Left lung (tissue), 4 donors: ENCODE measurements at regions not wholly inside any gene's neighbourhood (a gene's known extent, or its start where the extent isn't known, plus 50 kb on each side); places are given as distances from the start of the nearest gene placed in this dataset.

Source experiments
- ATAC-seq: fragments of 200-7000 bp; cut with Tn5 transposase; one replicate; pipeline ENCODE4 v1.9.1; 2020; ENCODE audit warnings: moderate library complexity
- DNase-seq, 4 donors: peaks; one replicate each; pipeline ENCODE4 v3.0.0-alpha.2; 2013 to 2020
- H3K27ac ChIP-seq, 2 donors: fragments of 200-600 bp; sonication (generic) in 1 of 2; one replicate each; pipeline versions ENCODE4 v1.5.0 to v1.8.0; 2020 to 2021
- H3K27me3 ChIP-seq, 2 donors: fragments of 200-600 bp; sonication (generic) in 1 of 2; one replicate each; pipeline versions ENCODE4 v1.5.0 to v1.8.0; 2020 to 2021
- H3K36me3 ChIP-seq, 2 donors: fragments of 200-600 bp; sonication (generic) in 1 of 2; one replicate each; pipeline versions ENCODE4 v1.5.0 to v1.8.0; 2020 to 2021
- H3K4me1 ChIP-seq, 2 donors: fragments of 200-600 bp; one replicate each; pipeline ENCODE4 v1.8.0; 2021
- H3K4me3 ChIP-seq, 2 donors: fragments of 200-600 bp; sonication (generic) in 1 of 2; one replicate each; pipeline versions ENCODE4 v1.5.0 to v1.8.0; 2020 to 2021; ENCODE audit warnings: mild to moderate bottlenecking in 1 of 2
- H3K9me3 ChIP-seq, 2 donors: fragments of 200-600 bp; sonication (generic) in 1 of 2; one replicate each; pipeline versions ENCODE4 v1.5.0 to v1.8.0; 2020 to 2021
- intact Hi-C, 2 donors: fragments of 100-400 bp; cut with DNase I; formaldehyde crosslinking; loops; one replicate each; pipeline versions ENCODE4 v1.11.2 to v1.14.2; 2022
- TF ChIP-seq, protein P1 (sequence below), 2 donors: fragments of 200-600 bp; sonication (generic) in 1 of 2; IDR thresholded peaks; one replicate each; pipeline versions ENCODE4 v1.5.0 to v1.8.0; 2021; ENCODE audit warnings: antibody characterized with exemption in 2 of 2
- donor health status: DM: no; HTN: yes; CAD: no.
- donor health status: DM: no; HTN: no; CAD: no.

DNA sequence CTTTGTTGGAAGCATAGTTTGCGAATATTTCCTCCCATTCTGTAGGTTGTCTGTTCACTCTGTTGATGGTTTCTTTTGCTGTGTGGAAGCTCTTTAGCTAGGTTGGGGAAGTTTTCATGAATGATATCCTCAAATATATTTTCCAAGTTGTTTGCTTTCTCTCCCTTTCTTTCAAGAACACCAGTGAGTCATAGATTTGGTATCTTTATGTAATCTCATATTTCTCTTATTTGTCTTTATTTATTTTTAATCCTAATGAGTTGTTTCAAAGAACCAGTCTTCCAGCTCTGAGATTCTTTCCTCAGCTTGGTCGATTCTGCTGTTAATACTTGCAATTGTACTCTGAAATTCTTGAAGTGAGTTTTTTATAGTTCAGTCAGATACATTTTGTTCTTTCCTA, 628.0 kb upstream of the ID4 start:
- Histone ChIP-seq H3K9me3 (peaks cover 0 to 9% of the 10 kb centered on the region in 2 donors), H3K36me3 (no peaks in the 10 kb centered on the region), H3K4me3 (no peak overlapping the region), H3K27me3 (no peaks in the 10 kb centered on the region), H3K27ac (no peak overlapping the region), H3K4me1 (no peaks in the 10 kb centered on the region)
- intact Hi-C loops: no loop called here
- TF ChIP-seq, protein P1, sequence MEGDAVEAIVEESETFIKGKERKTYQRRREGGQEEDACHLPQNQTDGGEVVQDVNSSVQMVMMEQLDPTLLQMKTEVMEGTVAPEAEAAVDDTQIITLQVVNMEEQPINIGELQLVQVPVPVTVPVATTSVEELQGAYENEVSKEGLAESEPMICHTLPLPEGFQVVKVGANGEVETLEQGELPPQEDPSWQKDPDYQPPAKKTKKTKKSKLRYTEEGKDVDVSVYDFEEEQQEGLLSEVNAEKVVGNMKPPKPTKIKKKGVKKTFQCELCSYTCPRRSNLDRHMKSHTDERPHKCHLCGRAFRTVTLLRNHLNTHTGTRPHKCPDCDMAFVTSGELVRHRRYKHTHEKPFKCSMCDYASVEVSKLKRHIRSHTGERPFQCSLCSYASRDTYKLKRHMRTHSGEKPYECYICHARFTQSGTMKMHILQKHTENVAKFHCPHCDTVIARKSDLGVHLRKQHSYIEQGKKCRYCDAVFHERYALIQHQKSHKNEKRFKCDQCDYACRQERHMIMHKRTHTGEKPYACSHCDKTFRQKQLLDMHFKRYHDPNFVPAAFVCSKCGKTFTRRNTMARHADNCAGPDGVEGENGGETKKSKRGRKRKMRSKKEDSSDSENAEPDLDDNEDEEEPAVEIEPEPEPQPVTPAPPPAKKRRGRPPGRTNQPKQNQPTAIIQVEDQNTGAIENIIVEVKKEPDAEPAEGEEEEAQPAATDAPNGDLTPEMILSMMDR (IDR thresholded peaks at IDR 0.05): no peak
- DNase-seq (no peak), ATAC-seq (no peak)

DNA sequence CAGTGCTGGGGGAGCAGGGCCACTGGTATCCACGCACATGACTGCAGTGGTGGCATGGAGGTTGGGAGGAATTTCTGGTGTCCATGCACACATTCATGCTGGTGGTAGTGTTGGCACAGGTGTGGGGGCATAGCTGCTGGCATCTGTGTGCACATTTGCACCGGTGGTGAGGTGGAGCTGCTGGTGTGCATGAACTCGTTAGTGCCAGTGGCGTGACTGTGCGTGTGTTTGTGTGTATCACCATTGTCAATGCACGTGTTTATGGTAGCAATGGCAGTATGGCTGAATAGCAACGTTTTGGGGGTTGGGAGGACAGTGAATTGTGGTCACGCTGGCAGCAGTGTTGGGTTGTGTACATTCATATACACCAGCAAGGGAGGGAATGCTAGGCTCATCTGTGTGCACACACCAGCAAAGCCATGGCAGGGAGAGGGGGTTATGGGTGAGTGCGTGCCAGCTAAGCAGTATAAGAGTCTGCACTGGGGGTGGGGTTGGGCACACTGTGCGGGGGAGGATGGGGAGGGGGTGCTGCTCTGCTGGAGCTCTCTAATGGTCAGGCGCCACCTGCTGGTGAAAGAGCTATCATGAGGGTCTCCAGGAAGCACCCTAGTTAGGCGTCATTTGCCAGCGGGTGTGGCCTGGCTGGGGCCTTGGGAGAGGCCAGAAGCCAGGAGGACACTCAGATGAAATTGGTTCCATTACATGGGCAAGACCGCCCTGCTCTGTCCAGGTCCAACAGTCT, 626.1 kb upstream of the ID4 start:
- intact Hi-C loops: no loop called here
- ATAC-seq: no peak

DNA sequence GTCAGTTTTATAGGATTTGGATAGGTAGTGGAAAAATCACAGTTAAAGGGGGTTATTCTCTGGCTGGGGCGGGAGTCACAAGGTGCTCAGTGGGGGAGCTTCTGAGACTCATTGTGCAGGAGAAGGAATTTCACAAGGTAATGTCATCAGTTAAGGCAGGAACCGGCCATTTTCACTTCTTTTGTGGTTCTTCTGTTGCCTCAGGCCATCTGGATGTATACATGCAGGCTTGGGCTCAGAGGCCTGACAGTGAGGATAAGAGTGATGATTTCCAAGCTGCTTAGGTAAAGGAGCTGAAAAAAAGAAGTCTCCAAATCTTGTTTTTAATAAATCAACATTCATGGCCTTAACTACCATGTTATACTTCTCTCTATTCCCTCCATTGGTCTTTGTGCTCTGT, 622.9 kb upstream of the ID4 start:
- no peak overlapping the region for H3K4me3 ChIP-seq
- H3K4me1 ChIP-seq: no peaks in the 10 kb centered on the region
- TF ChIP-seq, protein P1 (IDR thresholded peaks at IDR 0.05): no peak
- DNase-seq: no peak
- H3K27me3 ChIP-seq: no peaks in the 10 kb centered on the region
- intact Hi-C loops: no loop called here
- ATAC-seq: no peak
- no peaks in the 10 kb centered on the region for H3K36me3 ChIP-seq
- peaks cover 0 to 11% of the 10 kb centered on the region in 2 donors for H3K9me3 ChIP-seq
- H3K27ac ChIP-seq: no peak overlapping the region

More for the DNA sequence above, 626.1 kb upstream of the ID4 start:
- no peak overlapping the region for H3K4me3 ChIP-seq
- peaks cover 0 to 11% of the 10 kb centered on the region in 2 donors for H3K9me3 ChIP-seq
- H3K36me3 ChIP-seq: no peaks in the 10 kb centered on the region
- H3K4me1 ChIP-seq: no peaks in the 10 kb centered on the region
- peak in 1 of 4 donors; percentile 32 for DNase-seq
- TF ChIP-seq, protein P1 (IDR thresholded peaks at IDR 0.05): no peak
- no peaks in the 10 kb centered on the region for H3K27me3 ChIP-seq
- H3K27ac ChIP-seq: no peak overlapping the region

DNA sequence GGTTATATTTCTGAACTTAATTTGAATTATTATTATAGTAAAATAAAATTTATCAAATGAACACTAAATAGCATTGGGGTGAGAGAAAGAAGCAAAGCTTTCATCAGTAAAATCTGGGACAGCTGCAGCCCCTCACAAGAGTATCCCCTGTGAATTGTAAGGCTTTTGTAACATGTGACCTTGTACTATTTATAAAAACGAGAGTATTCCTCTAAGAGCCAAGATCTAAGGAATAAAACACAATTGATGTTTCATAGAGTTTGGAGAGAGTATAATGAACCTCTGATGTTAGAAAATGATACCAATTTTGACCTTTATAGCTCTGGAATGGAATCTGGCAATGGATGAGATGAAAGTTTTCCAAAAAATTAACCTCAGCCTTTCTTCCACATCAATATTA, 617.2 kb upstream of the ID4 start:
- DNase-seq (no peak), ATAC-seq (no peak)
- no peaks in the 10 kb centered on the region for H3K36me3 ChIP-seq
- H3K4me3 ChIP-seq: no peak overlapping the region
- intact Hi-C loops: no loop called here
- H3K27me3 ChIP-seq: no peaks in the 10 kb centered on the region
- TF ChIP-seq, protein P1 (IDR thresholded peaks at IDR 0.05): no peak
- no peaks in the 10 kb centered on the region for H3K4me1 ChIP-seq
- peaks cover 0 to 15% of the 10 kb centered on the region in 2 donors for H3K9me3 ChIP-seq
- no peak overlapping the region for H3K27ac ChIP-seq

DNA sequence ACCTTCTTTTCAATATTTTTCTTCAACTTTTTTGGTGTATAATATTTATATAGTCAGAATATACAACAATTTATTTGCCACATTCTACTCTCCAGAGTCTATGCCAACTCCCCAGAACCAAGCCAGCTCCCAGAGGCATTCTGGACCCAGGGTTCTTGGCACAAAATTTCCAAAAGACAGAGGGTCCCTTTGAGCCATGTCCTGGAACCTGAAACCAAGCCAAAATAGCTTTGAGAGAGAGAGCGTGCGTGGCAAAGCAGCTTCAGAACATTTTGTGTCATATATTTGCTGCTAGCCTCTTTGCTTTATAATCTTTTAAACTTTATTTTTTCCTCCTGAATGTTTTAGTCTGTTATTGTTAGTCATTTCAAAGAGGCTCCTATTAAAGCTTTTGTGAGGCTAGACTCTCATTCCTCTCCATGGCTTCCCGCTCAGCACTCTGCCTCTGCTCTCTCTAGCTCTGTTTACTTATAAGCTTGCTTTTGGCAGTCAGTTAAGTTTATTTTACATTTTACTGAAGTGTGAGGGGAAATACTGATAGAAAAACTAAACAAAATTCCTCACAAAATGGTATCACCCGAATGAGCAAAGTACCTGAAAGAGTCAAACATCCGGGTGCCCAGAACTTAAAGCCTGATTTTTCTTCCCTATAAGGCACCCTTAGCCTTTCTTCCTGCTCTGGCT, 605.1 kb upstream of the ID4 start:
- ATAC-seq (peak; percentile 92), DNase-seq (peak in 3 of 4 donors; percentile 32 to 72 (median 49))
- intact Hi-C loops: no loop called here
- H3K4me3 ChIP-seq: no peak overlapping the region
- peaks cover 0 to 2% of the 10 kb centered on the region in 2 donors for H3K9me3 ChIP-seq
- TF ChIP-seq, protein P1 (IDR thresholded peaks at IDR 0.05): no peak
- H3K36me3 ChIP-seq: no peaks in the 10 kb centered on the region
- peak overlapping the region; percentile 21 to 45 for H3K27ac ChIP-seq
- H3K4me1 ChIP-seq: no peaks in the 10 kb centered on the region
- H3K27me3 ChIP-seq: no peaks in the 10 kb centered on the region
